A673 (cell line): ENCODE measurements at regions not wholly inside any gene's neighbourhood (a gene's known extent, or its start where the extent isn't known, plus 50 kb on each side); places are given as distances from the start of the nearest gene placed in this dataset.

Experiments used
- CTCF ChIP-seq: fragments of 300-800, 200-600 bp; sonication (generic); conservative IDR thresholded peaks from 2 replicates; pipeline ENCODE4 v1.5.1; 2017; ENCODE audit warnings: low read depth, mild to moderate bottlenecking, antibody characterized with exemption, low read length, moderate library complexity, mixed read lengths
- EZH2 ChIP-seq: fragments of 200-600 bp; sonication (generic); IDR thresholded peaks from 2 replicates; pipeline ENCODE4 v1.6.1; 2017; ENCODE audit warnings: borderline replicate concordance, low read depth, mild to moderate bottlenecking, mixed read lengths, antibody characterized with exemption, low read length; ENCODE audit not compliant: poor library complexity, severe bottlenecking

GRCh38 chr16:79485020-79485419 is 115.5 kb downstream of the MAF start:
- TF ChIP-seq CTCF, result no peak
- TF ChIP-seq EZH2, result no peak
